GM23338 (cell line): ENCODE measurements at regions not wholly inside any gene's neighbourhood (a gene's known extent, or its start where the extent isn't known, plus 50 kb on each side); places are given as distances from the start of the nearest gene placed in this dataset.

ENCODE experiments used
- ATAC-seq: fragments of 200-7000 bp; cut with Tn5 transposase; 3 replicates; pipeline ENCODE4 v1.9.1; 2020
- DNase-seq: peaks from one replicate; pipeline ENCODE4 v3.0.0-alpha.2; 2015; ENCODE audit warnings: low spot score
- H2AFZ ChIP-seq: fragments of 200-600 bp; sonication (generic); 2 replicates; pipeline ENCODE4 v1.8.0; 2016; ENCODE audit warnings: antibody characterized with exemption, mild to moderate bottlenecking, moderate library complexity
- H3F3A ChIP-seq: fragments of 200-600 bp; sonication (generic); replicated peaks from 2 replicates; pipeline ENCODE4 v1.8.0; 2017; ENCODE audit warnings: antibody characterized with exemption, mixed run types, low read depth
- H3K27ac ChIP-seq: fragments of 200-600 bp; sonication (generic); 2 replicates; pipeline ENCODE4 v1.6.1; 2016; ENCODE audit warnings: low read depth
- H3K27me3 ChIP-seq: fragments of 200-600 bp; sonication (generic); 2 replicates; pipeline ENCODE4 v1.8.0; 2016; ENCODE audit warnings: mild to moderate bottlenecking, mixed run types, moderate library complexity; ENCODE audit not compliant: insufficient read depth
- H3K36me3 ChIP-seq: fragments of 200-600 bp; sonication (generic); 2 replicates; pipeline ENCODE4 v1.8.0; 2016; ENCODE audit warnings: mild to moderate bottlenecking; ENCODE audit not compliant: insufficient read depth
- H3K4me1 ChIP-seq: fragments of 200-600 bp; sonication (generic); 2 replicates; pipeline ENCODE4 v1.8.0; 2016; ENCODE audit warnings: mild to moderate bottlenecking, moderate library complexity; ENCODE audit not compliant: insufficient read depth
- H3K4me2 ChIP-seq: fragments of 200-600 bp; sonication (generic); 2 replicates; pipeline ENCODE4 v1.7.1; 2017; ENCODE audit warnings: mixed run types
- H3K4me3 ChIP-seq: fragments of 200-600 bp; sonication (generic); 2 replicates; pipeline ENCODE4 v1.6.1; 2016; ENCODE audit warnings: mixed run types
- H3K79me2 ChIP-seq: fragments of 200-600 bp; sonication (generic); replicated peaks from 2 replicates; pipeline ENCODE4 v1.8.0; 2017; ENCODE audit warnings: mild to moderate bottlenecking; ENCODE audit not compliant: insufficient read depth
- H3K9me2 ChIP-seq: fragments of 200-600 bp; sonication (generic); 2 replicates; pipeline ENCODE4 v1.8.0; 2017; ENCODE audit not compliant: insufficient read depth
- H4K20me1 ChIP-seq: fragments of 200-600 bp; sonication (generic); replicated peaks from 2 replicates; pipeline ENCODE4 v1.8.0; 2017; ENCODE audit warnings: mild to moderate bottlenecking; ENCODE audit not compliant: insufficient read depth
- H3K27ac Mint-ChIP-seq: 2 replicates; pipeline ENCODE4 v1.8.0; 2020; ENCODE audit warnings: inconsistent platforms, mild to moderate bottlenecking, moderate library complexity, mixed read lengths
- H3K27me3 Mint-ChIP-seq: 3 replicates; pipeline ENCODE4 v1.8.0; 2022; ENCODE audit warnings: low read depth, mild to moderate bottlenecking, moderate library complexity, mixed read lengths, inconsistent platforms; ENCODE audit not compliant: insufficient read depth, poor library complexity
- H3K36me3 Mint-ChIP-seq: 3 replicates; pipeline ENCODE4 v1.8.0; 2021; ENCODE audit warnings: low read depth, mild to moderate bottlenecking, inconsistent platforms, moderate library complexity, mixed read lengths
- H3K4me1 Mint-ChIP-seq: 3 replicates; pipeline ENCODE4 v1.8.0; 2020; ENCODE audit warnings: mild to moderate bottlenecking, inconsistent platforms, mixed read lengths
- H3K4me3 Mint-ChIP-seq: 3 replicates; pipeline ENCODE4 v1.8.0; 2021; ENCODE audit warnings: moderate library complexity, mild to moderate bottlenecking, inconsistent platforms, mixed read lengths
- H3K9me3 Mint-ChIP-seq: 3 replicates; pipeline ENCODE4 v1.8.0; 2020; ENCODE audit warnings: moderate library complexity, mild to moderate bottlenecking, inconsistent platforms, mixed read lengths
- CREB1 ChIP-seq: fragments of 250-450 bp; sonication (Bioruptor Pico); IDR thresholded peaks from 2 replicates; pipeline ENCODE4 v1.5.0; 2020; ENCODE audit warnings: low read depth, mild to moderate bottlenecking, moderate library complexity
- JUNB ChIP-seq: IDR thresholded peaks from one replicate; pipeline ENCODE4 v1.6.1; 2016; ENCODE audit warnings: antibody characterized with exemption; ENCODE audit not compliant: unreplicated experiment
- NANOG ChIP-seq: IDR thresholded peaks from 2 replicates; pipeline ENCODE4 v1.6.1; 2016; ENCODE audit warnings: antibody characterized with exemption, borderline replicate concordance
- POLR2AphosphoS5 ChIP-seq: IDR thresholded peaks from 2 replicates; pipeline ENCODE4 v1.6.1; 2016; ENCODE audit warnings: antibody characterized with exemption, low read depth
- STAT1 ChIP-seq: IDR thresholded peaks from one replicate; pipeline ENCODE4 v1.6.1; 2016; ENCODE audit warnings: antibody characterized with exemption; ENCODE audit not compliant: unreplicated experiment
- ZNF331 ChIP-seq: fragments of 250-450 bp; sonication (Bioruptor Pico); IDR thresholded peaks from 2 replicates; pipeline ENCODE4 v1.5.0; 2020; ENCODE audit warnings: low read depth, mild to moderate bottlenecking, moderate library complexity
- TF ChIP-seq, protein P1 (sequence below): IDR thresholded peaks from one replicate; pipeline ENCODE4 v1.6.1; 2018; ENCODE audit warnings: antibody characterized with exemption; ENCODE audit not compliant: unreplicated experiment
- TF ChIP-seq, protein P2 (sequence below), 2 experiments: fragments of 200-600 bp in 1 of 2; sonication (generic) in 1 of 2; conservative IDR thresholded peaks; 2 replicates each; pipeline versions ENCODE4 v1.5.1 to v1.6.1; 2016 to 2017; ENCODE audit warnings: antibody characterized with exemption in 2 of 2, low read depth in 2 of 2, mild to moderate bottlenecking in 2 of 2, moderate library complexity in 1 of 2
- TF ChIP-seq, protein P3 (sequence below): fragments of 250-450 bp; sonication (Bioruptor Pico); IDR thresholded peaks from 2 replicates; pipeline ENCODE4 v1.5.0; 2020; ENCODE audit warnings: mild to moderate bottlenecking, moderate library complexity

DNA sequence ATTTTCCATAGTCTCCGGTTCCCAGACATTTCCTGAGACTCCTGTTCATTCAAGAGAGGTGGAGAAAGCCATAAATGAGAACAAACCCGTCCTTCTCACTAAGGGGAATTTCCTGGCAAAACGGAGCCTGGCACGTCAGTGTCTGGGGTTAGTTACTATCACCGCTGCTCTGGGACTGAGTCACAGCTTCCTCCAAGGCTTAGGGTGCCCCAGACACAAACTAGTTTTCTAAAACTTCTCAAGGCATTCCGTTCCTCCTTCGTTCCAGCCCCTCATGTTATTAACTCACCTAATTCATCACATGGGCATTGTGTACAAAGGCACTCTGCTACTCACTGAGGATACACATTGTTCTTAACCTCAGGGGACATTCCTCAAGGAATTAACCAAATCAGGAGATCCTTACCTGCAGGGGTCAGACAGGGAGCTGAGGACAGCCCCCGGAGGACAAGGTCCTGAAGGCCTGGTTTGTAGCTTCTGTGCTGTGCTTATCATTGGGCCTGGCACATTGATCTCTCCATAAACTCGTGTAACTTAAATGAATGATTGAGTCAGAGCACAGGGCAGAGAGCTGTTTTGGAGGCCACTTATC is 103.0 kb upstream of the KLF6 start (continued):
- TF ChIP-seq, protein P1, sequence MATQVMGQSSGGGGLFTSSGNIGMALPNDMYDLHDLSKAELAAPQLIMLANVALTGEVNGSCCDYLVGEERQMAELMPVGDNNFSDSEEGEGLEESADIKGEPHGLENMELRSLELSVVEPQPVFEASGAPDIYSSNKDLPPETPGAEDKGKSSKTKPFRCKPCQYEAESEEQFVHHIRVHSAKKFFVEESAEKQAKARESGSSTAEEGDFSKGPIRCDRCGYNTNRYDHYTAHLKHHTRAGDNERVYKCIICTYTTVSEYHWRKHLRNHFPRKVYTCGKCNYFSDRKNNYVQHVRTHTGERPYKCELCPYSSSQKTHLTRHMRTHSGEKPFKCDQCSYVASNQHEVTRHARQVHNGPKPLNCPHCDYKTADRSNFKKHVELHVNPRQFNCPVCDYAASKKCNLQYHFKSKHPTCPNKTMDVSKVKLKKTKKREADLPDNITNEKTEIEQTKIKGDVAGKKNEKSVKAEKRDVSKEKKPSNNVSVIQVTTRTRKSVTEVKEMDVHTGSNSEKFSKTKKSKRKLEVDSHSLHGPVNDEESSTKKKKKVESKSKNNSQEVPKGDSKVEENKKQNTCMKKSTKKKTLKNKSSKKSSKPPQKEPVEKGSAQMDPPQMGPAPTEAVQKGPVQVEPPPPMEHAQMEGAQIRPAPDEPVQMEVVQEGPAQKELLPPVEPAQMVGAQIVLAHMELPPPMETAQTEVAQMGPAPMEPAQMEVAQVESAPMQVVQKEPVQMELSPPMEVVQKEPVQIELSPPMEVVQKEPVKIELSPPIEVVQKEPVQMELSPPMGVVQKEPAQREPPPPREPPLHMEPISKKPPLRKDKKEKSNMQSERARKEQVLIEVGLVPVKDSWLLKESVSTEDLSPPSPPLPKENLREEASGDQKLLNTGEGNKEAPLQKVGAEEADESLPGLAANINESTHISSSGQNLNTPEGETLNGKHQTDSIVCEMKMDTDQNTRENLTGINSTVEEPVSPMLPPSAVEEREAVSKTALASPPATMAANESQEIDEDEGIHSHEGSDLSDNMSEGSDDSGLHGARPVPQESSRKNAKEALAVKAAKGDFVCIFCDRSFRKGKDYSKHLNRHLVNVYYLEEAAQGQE = no peak
- TF ChIP-seq STAT1 (no peak), ZNF331 (CRISPR knock-in tag) (no peak)

DNA sequence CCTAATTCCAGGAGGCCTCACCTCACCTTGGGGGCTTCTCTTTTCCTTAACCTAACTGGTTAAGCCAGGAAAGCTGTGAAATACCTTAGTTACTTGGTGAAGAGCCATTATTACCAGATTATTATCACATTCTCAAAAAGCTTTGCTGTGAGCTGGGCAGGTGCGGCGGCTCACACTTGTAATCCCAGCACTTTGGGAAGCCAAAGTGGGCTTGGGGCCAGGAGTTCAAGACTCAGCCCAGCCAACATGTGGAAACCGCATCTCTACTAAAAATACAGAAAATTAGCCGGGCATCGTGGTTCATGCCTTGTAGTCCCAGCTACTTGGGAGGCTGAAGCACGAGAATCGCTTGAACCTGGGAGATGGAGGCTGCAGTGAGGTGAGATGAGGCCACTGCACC is 102.4 kb upstream of the KLF6 start:
- H3K36me3 Mint-ChIP-seq = no peaks in the 10 kb centered on the region
- no peak overlapping the region for H2AFZ ChIP-seq
- TF ChIP-seq JUNB (no peak), ZNF331 (CRISPR knock-in tag) (no peak), NANOG (no peak), STAT1 (no peak), POLR2AphosphoS5 (no peak), CREB1 (CRISPR knock-in tag) (no peak)
- TF ChIP-seq, protein P2, sequence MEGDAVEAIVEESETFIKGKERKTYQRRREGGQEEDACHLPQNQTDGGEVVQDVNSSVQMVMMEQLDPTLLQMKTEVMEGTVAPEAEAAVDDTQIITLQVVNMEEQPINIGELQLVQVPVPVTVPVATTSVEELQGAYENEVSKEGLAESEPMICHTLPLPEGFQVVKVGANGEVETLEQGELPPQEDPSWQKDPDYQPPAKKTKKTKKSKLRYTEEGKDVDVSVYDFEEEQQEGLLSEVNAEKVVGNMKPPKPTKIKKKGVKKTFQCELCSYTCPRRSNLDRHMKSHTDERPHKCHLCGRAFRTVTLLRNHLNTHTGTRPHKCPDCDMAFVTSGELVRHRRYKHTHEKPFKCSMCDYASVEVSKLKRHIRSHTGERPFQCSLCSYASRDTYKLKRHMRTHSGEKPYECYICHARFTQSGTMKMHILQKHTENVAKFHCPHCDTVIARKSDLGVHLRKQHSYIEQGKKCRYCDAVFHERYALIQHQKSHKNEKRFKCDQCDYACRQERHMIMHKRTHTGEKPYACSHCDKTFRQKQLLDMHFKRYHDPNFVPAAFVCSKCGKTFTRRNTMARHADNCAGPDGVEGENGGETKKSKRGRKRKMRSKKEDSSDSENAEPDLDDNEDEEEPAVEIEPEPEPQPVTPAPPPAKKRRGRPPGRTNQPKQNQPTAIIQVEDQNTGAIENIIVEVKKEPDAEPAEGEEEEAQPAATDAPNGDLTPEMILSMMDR (conservative IDR thresholded peaks at IDR 0.05; ENCODE audit: low read depth in 2 of 2) = no peak
- TF ChIP-seq, protein P1 = no peak
- TF ChIP-seq, protein P3, sequence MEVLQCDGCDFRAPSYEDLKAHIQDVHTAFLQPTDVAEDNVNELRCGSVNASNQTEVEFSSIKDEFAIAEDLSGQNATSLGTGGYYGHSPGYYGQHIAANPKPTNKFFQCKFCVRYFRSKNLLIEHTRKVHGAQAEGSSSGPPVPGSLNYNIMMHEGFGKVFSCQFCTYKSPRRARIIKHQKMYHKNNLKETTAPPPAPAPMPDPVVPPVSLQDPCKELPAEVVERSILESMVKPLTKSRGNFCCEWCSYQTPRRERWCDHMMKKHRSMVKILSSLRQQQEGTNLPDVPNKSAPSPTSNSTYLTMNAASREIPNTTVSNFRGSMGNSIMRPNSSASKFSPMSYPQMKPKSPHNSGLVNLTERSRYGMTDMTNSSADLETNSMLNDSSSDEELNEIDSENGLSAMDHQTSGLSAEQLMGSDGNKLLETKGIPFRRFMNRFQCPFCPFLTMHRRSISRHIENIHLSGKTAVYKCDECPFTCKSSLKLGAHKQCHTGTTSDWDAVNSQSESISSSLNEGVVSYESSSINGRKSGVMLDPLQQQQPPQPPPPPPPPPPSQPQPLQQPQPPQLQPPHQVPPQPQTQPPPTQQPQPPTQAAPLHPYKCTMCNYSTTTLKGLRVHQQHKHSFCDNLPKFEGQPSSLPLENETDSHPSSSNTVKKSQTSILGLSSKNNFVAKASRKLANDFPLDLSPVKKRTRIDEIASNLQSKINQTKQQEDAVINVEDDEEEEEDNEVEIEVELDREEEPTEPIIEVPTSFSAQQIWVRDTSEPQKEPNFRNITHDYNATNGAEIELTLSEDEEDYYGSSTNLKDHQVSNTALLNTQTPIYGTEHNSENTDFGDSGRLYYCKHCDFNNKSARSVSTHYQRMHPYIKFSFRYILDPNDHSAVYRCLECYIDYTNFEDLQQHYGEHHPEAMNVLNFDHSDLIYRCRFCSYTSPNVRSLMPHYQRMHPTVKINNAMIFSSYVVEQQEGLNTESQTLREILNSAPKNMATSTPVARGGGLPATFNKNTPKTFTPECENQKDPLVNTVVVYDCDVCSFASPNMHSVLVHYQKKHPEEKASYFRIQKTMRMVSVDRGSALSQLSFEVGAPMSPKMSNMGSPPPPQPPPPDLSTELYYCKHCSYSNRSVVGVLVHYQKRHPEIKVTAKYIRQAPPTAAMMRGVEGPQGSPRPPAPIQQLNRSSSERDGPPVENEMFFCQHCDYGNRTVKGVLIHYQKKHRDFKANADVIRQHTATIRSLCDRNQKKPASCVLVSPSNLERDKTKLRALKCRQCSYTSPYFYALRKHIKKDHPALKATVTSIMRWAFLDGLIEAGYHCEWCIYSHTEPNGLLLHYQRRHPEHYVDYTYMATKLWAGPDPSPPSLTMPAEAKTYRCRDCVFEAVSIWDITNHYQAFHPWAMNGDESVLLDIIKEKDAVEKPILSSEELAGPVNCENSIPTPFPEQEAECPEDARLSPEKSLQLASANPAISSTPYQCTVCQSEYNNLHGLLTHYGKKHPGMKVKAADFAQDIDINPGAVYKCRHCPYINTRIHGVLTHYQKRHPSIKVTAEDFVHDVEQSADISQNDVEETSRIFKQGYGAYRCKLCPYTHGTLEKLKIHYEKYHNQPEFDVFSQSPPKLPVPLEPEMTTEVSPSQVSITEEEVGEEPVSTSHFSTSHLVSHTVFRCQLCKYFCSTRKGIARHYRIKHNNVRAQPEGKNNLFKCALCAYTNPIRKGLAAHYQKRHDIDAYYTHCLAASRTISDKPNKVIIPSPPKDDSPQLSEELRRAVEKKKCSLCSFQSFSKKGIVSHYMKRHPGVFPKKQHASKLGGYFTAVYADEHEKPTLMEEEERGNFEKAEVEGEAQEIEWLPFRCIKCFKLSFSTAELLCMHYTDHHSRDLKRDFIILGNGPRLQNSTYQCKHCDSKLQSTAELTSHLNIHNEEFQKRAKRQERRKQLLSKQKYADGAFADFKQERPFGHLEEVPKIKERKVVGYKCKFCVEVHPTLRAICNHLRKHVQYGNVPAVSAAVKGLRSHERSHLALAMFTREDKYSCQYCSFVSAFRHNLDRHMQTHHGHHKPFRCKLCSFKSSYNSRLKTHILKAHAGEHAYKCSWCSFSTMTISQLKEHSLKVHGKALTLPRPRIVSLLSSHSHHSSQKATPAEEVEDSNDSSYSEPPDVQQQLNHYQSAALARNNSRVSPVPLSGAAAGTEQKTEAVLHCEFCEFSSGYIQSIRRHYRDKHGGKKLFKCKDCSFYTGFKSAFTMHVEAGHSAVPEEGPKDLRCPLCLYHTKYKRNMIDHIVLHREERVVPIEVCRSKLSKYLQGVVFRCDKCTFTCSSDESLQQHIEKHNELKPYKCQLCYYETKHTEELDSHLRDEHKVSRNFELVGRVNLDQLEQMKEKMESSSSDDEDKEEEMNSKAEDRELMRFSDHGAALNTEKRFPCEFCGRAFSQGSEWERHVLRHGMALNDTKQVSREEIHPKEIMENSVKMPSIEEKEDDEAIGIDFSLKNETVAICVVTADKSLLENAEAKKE (CRISPR knock-in tag) = no peak

More for the DNA sequence above, 102.4 kb upstream of the KLF6 start:
- H4K20me1 ChIP-seq = no peaks in the 10 kb centered on the region
- H3K4me3 ChIP-seq = no peak overlapping the region
- Mint-ChIP-seq H3K9me3 (no peaks in the 10 kb centered on the region; the same call in 2 of the 3 replicates), H3K4me1 (peaks cover 38% of the 10 kb centered on the region), H3K27ac (no peak overlapping the region), H3K27me3 (peaks cover 7% of the 10 kb centered on the region), H3K4me3 (no peak overlapping the region)
- H3K4me2 ChIP-seq = no peak overlapping the region
- no peaks in the 10 kb centered on the region for H3K79me2 ChIP-seq
- no peaks in the 10 kb centered on the region for H3F3A ChIP-seq
- H3K4me1 ChIP-seq = peaks cover 14% of the 10 kb centered on the region
- no peak overlapping the region; the same call in 1 of the 2 replicates for H3K27ac ChIP-seq
- no peak for DNase-seq
- 0 out of 2 replicates have a peak, but pooled peaks cover 3% of the 10 kb centered on the region for H3K9me2 ChIP-seq
- no peaks in the 10 kb centered on the region for H3K36me3 ChIP-seq
- no peaks in the 10 kb centered on the region for H3K27me3 ChIP-seq
- ATAC-seq = no peak
